Ovary (tissue), 7 donors: ENCODE measurements at regions not wholly inside any gene's neighbourhood (a gene's known extent, or its start where the extent isn't known, plus 50 kb on each side); places are given as distances from the start of the nearest gene placed in this dataset.

ENCODE experiments used
- DNase-seq, 5 donors: peaks; one replicate each; pipeline ENCODE4 v3.0.0-alpha.2; 2019 to 2020
- H3K27ac ChIP-seq, 2 donors: fragments of 200-600 bp; one replicate each; pipeline versions ENCODE4 v1.5.1 to v1.8.0; 2019 to 2022
- H3K27me3 ChIP-seq: fragments of 200-600 bp; one replicate; pipeline ENCODE4 v1.8.0; 2022
- H3K36me3 ChIP-seq: fragments of 200-600 bp; sonication (generic); one replicate; pipeline ENCODE4 v1.5.1; 2019
- H3K4me1 ChIP-seq: one replicate; pipeline ENCODE4 v1.8.1; 2013; ENCODE audit warnings: mild to moderate bottlenecking, moderate library complexity; ENCODE audit not compliant: insufficient read depth
- H3K4me3 ChIP-seq: fragments of 200-600 bp; sonication (generic); one replicate; pipeline ENCODE4 v1.5.1; 2017
- H3K9me3 ChIP-seq, 2 donors: fragments of 200-600 bp in 1 of 2; sonication (generic) in 1 of 2; one replicate each; pipeline versions ENCODE4 v1.5.1 to v1.8.1; 2013 to 2019; ENCODE audit warnings: mild to moderate bottlenecking in 1 of 2, moderate library complexity in 1 of 2
- CTCF ChIP-seq, 3 donors: fragments of 450-650 bp in 2 of 3; fragments of 200-600 bp in 1 of 3; IDR thresholded peaks; one replicate each; pipeline versions ENCODE4 v1.5.1 to v1.8.0; 2016 to 2022; ENCODE audit warnings: antibody characterized with exemption in 3 of 3, mild to moderate bottlenecking in 1 of 3
- EP300 ChIP-seq: sonication (generic); formaldehyde crosslinking; IDR thresholded peaks from one replicate; pipeline ENCODE4 v1.6.1; 2017; ENCODE audit warnings: antibody characterized with exemption
- POLR2A ChIP-seq: fragments of 450-650 bp; IDR thresholded peaks from one replicate; pipeline ENCODE4 v1.6.1; 2017; ENCODE audit warnings: antibody characterized with exemption, mild to moderate bottlenecking, moderate library complexity
- WGBS, 3 donors: extraction: QIAGEN DNeasy Blood & Tissue Kit in 1 of 3; methylation state at CpG; one replicate each; pipeline versions ENCODE4 v1.1.5 to v1.1.7; 2013 to 2017; 5-methylcytosine and 5-hydroxymethylcytosine counted together
- intact Hi-C, 4 donors: fragments of 100-400 bp; cut with DNase I; formaldehyde crosslinking; loops; one replicate each; pipeline versions ENCODE4 v1.11.0 to v1.15.1; 2022 to 2023
- donor health status: DM: no; HTN: no; CAD: no; lungs with moderate emphysema.
- donor health status: DM: no; HTN: no; CAD: no.
- donor health status: Bipolar disorder and iron deficiency.
- donor health status: DM: no; HTN: no; CAD: no.
- donor health status: DM: yes; HTN: yes; CAD: no.

GRCh38 chr9:75712700-75713099 lies 177.8 kb upstream of the PCSK5 start:
- Histone ChIP-seq H3K27ac (no peak overlapping the region), H3K4me1 (no peaks in the 10 kb centered on the region), H3K27me3 (no peaks in the 10 kb centered on the region), H3K9me3 (no peaks in the 10 kb centered on the region), H3K36me3 (no peaks in the 10 kb centered on the region), H3K4me3 (no peak overlapping the region)
- no peak for DNase-seq
- intact Hi-C loops: no loop called here
- TF ChIP-seq EP300: no peak
- no peak for TF ChIP-seq POLR2A
- TF ChIP-seq CTCF (IDR thresholded peaks at IDR 0.05): no peak

GRCh38 chr9:75713335-75713734 lies 177.1 kb upstream of the PCSK5 start:
- DNase-seq: no peak
- WGBS, 3 donors: 75 to 86% (median 85%) methylated on average over 4 of the region's 4 CpGs
- H3K27me3 ChIP-seq: no peaks in the 10 kb centered on the region
- TF ChIP-seq POLR2A (no peak), CTCF (IDR thresholded peaks at IDR 0.05) (no peak), EP300 (no peak)
- no peaks in the 10 kb centered on the region for H3K36me3 ChIP-seq
- intact Hi-C loops: no loop called here
- H3K4me3 ChIP-seq: no peak overlapping the region
- H3K9me3 ChIP-seq: no peaks in the 10 kb centered on the region
- no peak overlapping the region for H3K27ac ChIP-seq
- H3K4me1 ChIP-seq: no peaks in the 10 kb centered on the region

- 71 to 78% (median 74%) methylated on average over 3 of the region's 3 CpGs for WGBS, 3 donors
- H3K9me3 ChIP-seq: no peaks in the 10 kb centered on the region
- no peaks in the 10 kb centered on the region for H3K36me3 ChIP-seq
- TF ChIP-seq EP300 (no peak), POLR2A (no peak), CTCF (IDR thresholded peaks at IDR 0.05) (no peak)
- no peaks in the 10 kb centered on the region for H3K27me3 ChIP-seq
- no peak overlapping the region for H3K4me3 ChIP-seq
- no peak overlapping the region for H3K27ac ChIP-seq
- DNase-seq: no peak
- H3K4me1 ChIP-seq: no peaks in the 10 kb centered on the region
- intact Hi-C loops: no loop called here
Observed at GRCh38 chr9:75715360-75715759, 175.1 kb upstream of the PCSK5 start.

- Histone ChIP-seq H3K4me3 (no peak overlapping the region), H3K9me3 (no peaks in the 10 kb centered on the region), H3K36me3 (no peaks in the 10 kb centered on the region), H3K4me1 (no peaks in the 10 kb centered on the region), H3K27me3 (no peaks in the 10 kb centered on the region), H3K27ac (no peak overlapping the region)
- intact Hi-C loops: no loop called here
- TF ChIP-seq EP300 (no peak), POLR2A (no peak), CTCF (IDR thresholded peaks at IDR 0.05) (no peak)
- WGBS, 3 donors: 82 to 85% (median 84%) methylated on average over 2 of the region's 2 CpGs
- DNase-seq: no peak
Observed at GRCh38 chr9:75718677-75719076, 171.8 kb upstream of the PCSK5 start.

- Histone ChIP-seq H3K4me1 (no peaks in the 10 kb centered on the region), H3K36me3 (no peaks in the 10 kb centered on the region), H3K4me3 (no peak overlapping the region), H3K9me3 (no peaks in the 10 kb centered on the region), H3K27ac (no peak overlapping the region), H3K27me3 (no peaks in the 10 kb centered on the region)
- no peak for TF ChIP-seq CTCF (IDR thresholded peaks at IDR 0.05)
- TF ChIP-seq EP300: no peak
- no peak for TF ChIP-seq POLR2A
- WGBS, 3 donors: 17 to 34% (median 33%) methylated on average over 1 of the region's 1 CpG
- intact Hi-C loops: no loop called here
- no peak for DNase-seq
Observed at GRCh38 chr9:75728391-75728790, 162.1 kb upstream of the PCSK5 start.
